Upper lobe of right lung (tissue), 1 donor: ENCODE measurements at regions not wholly inside any gene's neighbourhood (a gene's known extent, or its start where the extent isn't known, plus 50 kb on each side); places are given as distances from the start of the nearest gene placed in this dataset.

Experiments
- ATAC-seq: fragments of 200-7000 bp; cut with Tn5 transposase; one replicate; pipeline ENCODE4 v1.9.1; 2020; ENCODE audit warnings: mild to moderate bottlenecking, moderate library complexity
- DNase-seq: peaks from one replicate; pipeline ENCODE4 v3.0.0-alpha.2; 2020
- H3K27ac ChIP-seq: fragments of 200-600 bp; one replicate; pipeline ENCODE4 v1.8.0; 2022
- H3K27me3 ChIP-seq: fragments of 200-600 bp; one replicate; pipeline ENCODE4 v1.8.0; 2022; ENCODE audit warnings: mild to moderate bottlenecking
- H3K36me3 ChIP-seq: fragments of 200-600 bp; one replicate; pipeline ENCODE4 v1.8.0; 2022
- H3K4me1 ChIP-seq: fragments of 200-600 bp; one replicate; pipeline ENCODE4 v1.8.0; 2022
- H3K4me3 ChIP-seq: fragments of 200-600 bp; one replicate; pipeline ENCODE4 v1.8.0; 2022; ENCODE audit warnings: mild to moderate bottlenecking
- H3K9me3 ChIP-seq: fragments of 200-600 bp; one replicate; pipeline ENCODE4 v1.8.0; 2022
- CTCF ChIP-seq: fragments of 200-600 bp; IDR thresholded peaks from one replicate; pipeline ENCODE4 v1.8.0; 2022; ENCODE audit warnings: antibody characterized with exemption
- intact Hi-C: fragments of 100-400 bp; cut with DNase I; formaldehyde crosslinking; loops from one replicate; pipeline ENCODE4 v1.11.0; 2022
- donor health status: DM: no; HTN: yes; CAD: no; lungs with severe emphysema.

GRCh38 chr10:131532291-131532690, 220.8 kb upstream of the TCERG1L start:
- Histone ChIP-seq H3K27me3 (no peaks in the 10 kb centered on the region), H3K27ac (no peak overlapping the region), H3K9me3 (no peaks in the 10 kb centered on the region), H3K4me3 (no peak overlapping the region), H3K4me1 (no peaks in the 10 kb centered on the region), H3K36me3 (no peaks in the 10 kb centered on the region)
- intact Hi-C loops: no loop called here
- ATAC-seq (no peak), DNase-seq (no peak)
- no peak for TF ChIP-seq CTCF

DNA sequence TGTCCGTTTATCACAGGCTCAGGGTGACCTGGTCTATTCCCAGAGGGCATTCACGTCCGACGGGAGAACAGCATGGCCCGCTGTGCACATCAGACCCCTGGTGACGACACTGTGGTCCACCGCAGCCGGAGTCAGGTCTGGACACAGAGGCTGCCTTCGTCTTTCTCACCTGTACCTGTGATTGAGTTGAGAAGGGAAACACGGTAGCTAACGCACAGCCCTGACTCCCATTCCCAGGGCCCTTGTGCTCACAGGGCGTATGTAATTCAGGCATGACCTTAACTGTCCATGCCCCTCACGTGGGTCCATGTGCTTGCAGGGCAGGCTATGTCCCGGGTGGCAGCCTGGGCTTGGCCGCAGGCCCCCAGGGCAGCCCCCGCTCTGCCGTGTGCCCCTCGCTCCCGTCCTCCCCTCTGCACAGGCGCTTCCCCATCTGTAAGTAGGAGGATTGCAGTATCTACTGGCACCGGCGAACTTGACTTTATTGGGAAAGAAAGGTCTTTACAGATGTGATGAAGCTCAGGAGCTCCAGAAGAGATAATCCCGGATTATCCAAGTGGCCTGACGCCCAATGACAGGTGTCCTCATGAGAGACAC, 221.3 kb upstream of the TCERG1L start:
- no peak for TF ChIP-seq CTCF
- no peaks in the 10 kb centered on the region for H3K27me3 ChIP-seq
- H3K4me1 ChIP-seq: no peaks in the 10 kb centered on the region
- ATAC-seq (no peak), DNase-seq (no peak)
- no peaks in the 10 kb centered on the region for H3K9me3 ChIP-seq
- H3K36me3 ChIP-seq: no peaks in the 10 kb centered on the region
- no peak overlapping the region for H3K27ac ChIP-seq
- intact Hi-C loops: no loop called here
- H3K4me3 ChIP-seq: no peak overlapping the region

GRCh38 chr10:131533846-131534526, 222.5 kb upstream of the TCERG1L start:
- Histone ChIP-seq H3K4me3 (no peak overlapping the region), H3K36me3 (no peaks in the 10 kb centered on the region), H3K27ac (no peak overlapping the region), H3K9me3 (no peaks in the 10 kb centered on the region), H3K27me3 (no peaks in the 10 kb centered on the region), H3K4me1 (no peaks in the 10 kb centered on the region)
- ATAC-seq (no peak), DNase-seq (no peak)
- TF ChIP-seq CTCF: no peak
- intact Hi-C loops: no loop called here

DNA sequence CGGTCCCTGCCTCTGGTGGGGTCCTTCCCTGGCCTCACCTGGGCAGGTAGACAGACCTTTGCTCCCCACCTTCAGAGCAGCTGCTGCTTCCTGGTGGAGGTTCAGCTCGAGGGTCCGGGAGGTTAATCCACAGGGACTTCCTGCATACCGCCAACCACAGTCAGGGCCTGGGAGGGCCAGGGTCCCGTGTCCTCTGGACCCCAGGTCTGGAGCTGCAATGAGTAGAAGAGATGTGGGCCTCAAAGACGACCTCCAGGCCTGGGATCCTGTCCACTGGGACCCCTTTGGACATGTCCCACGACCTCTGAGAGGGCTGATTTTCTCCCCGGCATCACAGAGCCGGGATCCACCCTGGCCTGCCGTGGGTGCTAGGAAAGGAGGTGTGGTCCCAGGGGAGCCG, 223.3 kb upstream of the TCERG1L start:
- no peaks in the 10 kb centered on the region for H3K4me1 ChIP-seq
- DNase-seq: no peak
- H3K36me3 ChIP-seq: no peaks in the 10 kb centered on the region
- no peaks in the 10 kb centered on the region for H3K9me3 ChIP-seq
- no peak overlapping the region for H3K27ac ChIP-seq
- no peak for ATAC-seq
- TF ChIP-seq CTCF: no peak
- intact Hi-C loops: no loop called here
- H3K27me3 ChIP-seq: no peaks in the 10 kb centered on the region
- no peak overlapping the region for H3K4me3 ChIP-seq

DNA sequence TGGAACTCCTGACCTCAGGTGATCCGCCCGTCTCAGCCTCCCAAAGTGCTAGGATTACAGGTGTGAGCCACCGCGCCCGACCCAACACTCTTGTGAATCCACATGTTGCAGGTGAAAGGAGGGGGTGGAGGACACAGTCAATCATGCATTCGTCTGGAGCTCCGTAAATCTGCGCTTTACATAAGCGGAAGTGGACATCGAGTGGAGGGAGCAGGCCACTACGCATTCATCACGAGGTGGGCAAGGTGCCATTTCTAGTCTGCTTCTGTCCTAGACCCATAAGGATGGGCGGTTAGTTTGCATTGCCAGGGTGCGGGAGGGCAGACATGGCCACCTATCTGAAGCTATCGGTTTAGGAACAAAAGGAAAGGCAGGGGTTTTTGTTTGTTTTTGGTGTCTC, 225.2 kb upstream of the TCERG1L start:
- Histone ChIP-seq H3K27ac (no peak overlapping the region), H3K36me3 (no peaks in the 10 kb centered on the region), H3K27me3 (no peaks in the 10 kb centered on the region), H3K4me3 (no peak overlapping the region), H3K9me3 (no peaks in the 10 kb centered on the region), H3K4me1 (no peaks in the 10 kb centered on the region)
- DNase-seq (no peak), ATAC-seq (no peak)
- TF ChIP-seq CTCF: no peak
- intact Hi-C loops: no loop called here

DNA sequence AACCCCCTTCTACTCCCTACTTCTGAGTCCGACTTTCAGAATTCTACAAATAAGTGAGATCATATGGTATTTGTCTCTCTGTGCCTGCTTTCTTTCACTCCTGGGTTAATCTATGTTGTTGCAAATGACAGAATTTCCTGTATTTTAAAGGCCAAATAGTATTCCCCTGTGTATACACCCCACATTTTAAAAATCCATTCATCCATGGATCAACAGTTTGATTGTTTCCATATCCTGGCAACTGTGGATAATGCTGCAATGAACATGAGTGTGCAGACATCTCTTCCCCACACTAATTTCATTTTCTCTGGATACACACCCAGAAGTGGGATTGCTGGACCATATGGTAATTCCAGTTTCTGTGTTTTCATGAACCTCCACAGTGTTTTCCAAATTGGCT, 225.8 kb upstream of the TCERG1L start:
- H3K27me3 ChIP-seq: no peaks in the 10 kb centered on the region
- intact Hi-C loops: no loop called here
- no peaks in the 10 kb centered on the region for H3K4me1 ChIP-seq
- H3K4me3 ChIP-seq: no peak overlapping the region
- H3K27ac ChIP-seq: no peak overlapping the region
- DNase-seq (no peak), ATAC-seq (no peak)
- H3K36me3 ChIP-seq: no peaks in the 10 kb centered on the region
- H3K9me3 ChIP-seq: no peaks in the 10 kb centered on the region
- no peak for TF ChIP-seq CTCF
